Heart left ventricle (tissue), 16 donors: ENCODE measurements at regions not wholly inside any gene's neighbourhood (a gene's known extent, or its start where the extent isn't known, plus 50 kb on each side); places are given as distances from the start of the nearest gene placed in this dataset.

ENCODE experiments used
- ATAC-seq, 4 donors: fragments of 200-7000 bp; cut with Tn5 transposase; one replicate each; pipeline ENCODE4 v1.9.1; 2020 to 2022; ENCODE audit warnings: moderate library complexity in 4 of 4, mild to moderate bottlenecking in 3 of 4, moderate number of reproducible peaks in 1 of 4
- DNase-seq, 5 donors: peaks; one replicate each; pipeline ENCODE4 v3.0.0-alpha.2; 2020
- H3K27ac ChIP-seq, 12 donors: fragments of 200-600 bp; sonication (generic) in 4 of 12; one replicate each; pipeline versions ENCODE4 v1.5.0 to v1.8.0; 2016 to 2022; ENCODE audit warnings: mild to moderate bottlenecking in 2 of 12
- H3K27me3 ChIP-seq, 9 donors: fragments of 200-600 bp; sonication (generic) in 2 of 9; one replicate each; pipeline versions ENCODE4 v1.5.1 to v1.8.0; 2016 to 2022; ENCODE audit warnings: mild to moderate bottlenecking in 3 of 9
- H3K36me3 ChIP-seq, 9 donors: fragments of 200-600 bp; sonication (generic) in 2 of 9; one replicate each; pipeline versions ENCODE4 v1.5.0 to v1.8.0; 2018 to 2022; ENCODE audit warnings: mild to moderate bottlenecking in 2 of 9
- H3K4me1 ChIP-seq, 12 donors: fragments of 200-600 bp; sonication (generic) in 4 of 12; one replicate each; pipeline versions ENCODE4 v1.5.0 to v1.8.0; 2016 to 2022; ENCODE audit warnings: mild to moderate bottlenecking in 3 of 12
- H3K4me3 ChIP-seq, 12 donors: fragments of 200-600 bp; sonication (generic) in 4 of 12; one replicate each; pipeline versions ENCODE4 v1.5.0 to v1.8.0; 2017 to 2022; ENCODE audit warnings: mild to moderate bottlenecking in 9 of 12, moderate library complexity in 4 of 12
- H3K9me3 ChIP-seq, 12 donors: fragments of 200-600 bp; sonication (generic) in 4 of 12; one replicate each; pipeline versions ENCODE4 v1.5.0 to v1.8.0; 2016 to 2022; ENCODE audit warnings: mild to moderate bottlenecking in 1 of 12
- CTCF ChIP-seq, 12 donors: fragments of 200-600 bp; sonication (generic) in 4 of 12; IDR thresholded peaks; one replicate each; pipeline versions ENCODE4 v1.5.0 to v1.8.0; 2018 to 2022; ENCODE audit warnings: antibody characterized with exemption in 12 of 12, mild to moderate bottlenecking in 5 of 12
- POLR2A ChIP-seq, 2 donors: fragments of 450-650 bp; IDR thresholded peaks; one replicate each; pipeline ENCODE4 v1.6.1; 2017; ENCODE audit warnings: antibody characterized with exemption in 2 of 2, mild to moderate bottlenecking in 2 of 2, moderate library complexity in 2 of 2
- WGBS, 4 donors: extraction: QIAGEN DNeasy Blood & Tissue Kit in 2 of 4; methylation state at CpG; one replicate each; pipeline versions ENCODE4 v1.1.5 to v1.1.7; 2013 to 2018; 5-methylcytosine and 5-hydroxymethylcytosine counted together
- intact Hi-C, 10 donors: fragments of 100-400 bp; cut with DNase I; formaldehyde crosslinking; loops; one replicate each; pipeline versions ENCODE4 v1.11.1 to v1.14.2; 2022
- donor health status: ischemic (EF 13 %, LVEDD 7.1; RV severe dilation, severe dysfunction).
- donor health status: healthy with polysubstance abuse.
- donor health status: DM: no; HTN: yes; CAD: no.
- donor health status: DM: no; HTN: no; CAD: no.
- donor health status: ischemic (EF 25% LVEDD 6.9; RV normal size, moderate dysfunction).
- donor health status: ischemic (EF 25% LVEDD 5.7; RV mildly dilated, moderate dysfunction).
- donor health status: healthy.
- donor health status: DM: yes; HTN: yes; CAD: no.
- donor health status: ischemic (EF 35%, LVEDD 5.7; RV mildly dilated, moderate dysfunction).
- donor health status: nonischemic (EF 11% LVEDD 7.7; RV severe dilation, severe dysfunction).
- donor health status: DM: yes; HTN: yes; CAD: no.
- donor health status: PGD.
- donor health status: ischemic (EF 29% LVEDD 5.4; RV normal size, mild dysfunction).
- donor health status: nonischemic (EF 23%, LVEDD 6.1; RV moderate dilation, normal function).

- no peak overlapping the region for H3K27ac ChIP-seq
- no peaks in the 10 kb centered on the region for H3K36me3 ChIP-seq
- DNase-seq (no peak), ATAC-seq (no peak)
- 87 to 95% (median 94%) methylated on average over 2 of the region's 2 CpGs for WGBS, 4 donors
- intact Hi-C loops: no loop called here
- peaks cover 0 to 4% (median 0%) of the 10 kb centered on the region in 9 donors for H3K27me3 ChIP-seq
- TF ChIP-seq POLR2A (IDR thresholded peaks at IDR 0.05) (no peak), CTCF (IDR thresholded peaks at IDR 0.05) (no peak)
- no peaks in the 10 kb centered on the region for H3K4me1 ChIP-seq
- H3K4me3 ChIP-seq: no peak overlapping the region
- peaks cover 0 to 6% (median 0%) of the 10 kb centered on the region in 12 donors for H3K9me3 ChIP-seq
These were observed 84.3 kb upstream of the SP8 start for GRCh38 chr7:20870977-20871376.

- no peak for DNase-seq
- Histone ChIP-seq H3K4me1 (no peaks in the 10 kb centered on the region), H3K9me3 (peaks cover 0 to 8% (median 0%) of the 10 kb centered on the region in 12 donors), H3K27ac (no peak overlapping the region), H3K27me3 (no peaks in the 10 kb centered on the region), H3K4me3 (no peak overlapping the region), H3K36me3 (no peaks in the 10 kb centered on the region)
- no peak for TF ChIP-seq CTCF (IDR thresholded peaks at IDR 0.05)
- no peak for TF ChIP-seq POLR2A (IDR thresholded peaks at IDR 0.05)
- ATAC-seq: no peak
- WGBS, 4 donors: 30 to 48% (median 33%) methylated on average over 1 of the region's 1 CpG
- intact Hi-C loops: no loop called here
These were observed 106.1 kb upstream of the SP8 start for GRCh38 chr7:20892776-20893175.

GRCh38 chr7:20894806-20895205 is 108.1 kb upstream of the SP8 start:
- Histone ChIP-seq H3K4me1 (no peaks in the 10 kb centered on the region), H3K36me3 (no peaks in the 10 kb centered on the region), H3K9me3 (no peaks in the 10 kb centered on the region), H3K27ac (no peak overlapping the region), H3K27me3 (no peaks in the 10 kb centered on the region), H3K4me3 (no peak overlapping the region)
- TF ChIP-seq POLR2A (IDR thresholded peaks at IDR 0.05) (no peak), CTCF (IDR thresholded peaks at IDR 0.05) (no peak)
- intact Hi-C loops: no loop called here
- DNase-seq (no peak), ATAC-seq (no peak)

GRCh38 chr7:20895563-20895962 is 108.9 kb upstream of the SP8 start:
- Histone ChIP-seq H3K36me3 (no peaks in the 10 kb centered on the region), H3K9me3 (peaks cover 0 to 3% (median 0%) of the 10 kb centered on the region in 12 donors), H3K27ac (no peak overlapping the region), H3K4me1 (no peaks in the 10 kb centered on the region), H3K4me3 (no peak overlapping the region), H3K27me3 (no peaks in the 10 kb centered on the region)
- WGBS, 4 donors: 71 to 77% (median 74%) methylated on average over 5 of the region's 5 CpGs
- no peak for ATAC-seq
- intact Hi-C loops: no loop called here
- DNase-seq: no peak
- TF ChIP-seq POLR2A (IDR thresholded peaks at IDR 0.05) (no peak), CTCF (IDR thresholded peaks at IDR 0.05) (no peak)
